ENCODE measurements at regions not wholly inside any gene's neighbourhood (a gene's known extent, or its start where the extent isn't known, plus 50 kb on each side); places are given as distances from the start of the nearest gene placed in this dataset.

- Histone ChIP-seq H3K4me1 (ENCODE audit: control insufficient read depth, insufficient read depth, low read length) (no peaks in the 10 kb centered on the region; the same call in 1 of the 2 replicates), H3K36me3 (ENCODE audit: control insufficient read depth in 2 of 2, insufficient read depth in 1 of 2, low read length in 2 of 2) (no peaks in the 10 kb centered on the region; a peak in 1 of 3 replicates), H3K4me3 (ENCODE audit: low read depth, low read length) (no peak overlapping the region), H3K27ac (ENCODE audit: extremely low read depth, low read depth, low read length) (no peak overlapping the region), H3K9me3 (ENCODE audit: control insufficient read depth, insufficient read depth, low read depth, low read length) (no peaks in the 10 kb centered on the region)
- TF ChIP-seq ZNF214 (tag by site-specific recombination; IDR thresholded peaks at IDR 0.05; ENCODE audit: borderline replicate concordance) = no peak
- TF ChIP-seq PRDM4 (tag by site-specific recombination; IDR thresholded peaks at IDR 0.05) = no peak
- no peak for TF ChIP-seq ZNF157 (tag by site-specific recombination; IDR thresholded peaks at IDR 0.05)
- TF ChIP-seq ZNF23 (tag by site-specific recombination; IDR thresholded peaks at IDR 0.05; ENCODE audit: borderline replicate concordance) = no peak
- no peak for TF ChIP-seq AEBP2 (tag by site-specific recombination; IDR thresholded peaks at IDR 0.05; ENCODE audit: borderline replicate concordance)
- TF ChIP-seq ZNF843 (tag by site-specific recombination; IDR thresholded peaks at IDR 0.05) = no peak
- TF ChIP-seq KLF16 (tag by site-specific recombination; IDR thresholded peaks at IDR 0.05) = no peak
- TF ChIP-seq ZNF830 (tag by site-specific recombination; IDR thresholded peaks at IDR 0.05; ENCODE audit: low read depth) = no peak
- TF ChIP-seq ZNF202 (tag by site-specific recombination; IDR thresholded peaks at IDR 0.05; ENCODE audit: borderline replicate concordance) = no peak
- TF ChIP-seq ZNF398 (tag by site-specific recombination; IDR thresholded peaks at IDR 0.05) = no peak
- TF ChIP-seq ZNF510 (tag by site-specific recombination; IDR thresholded peaks at IDR 0.05; ENCODE audit: insufficient replicate concordance) = no peak
- TF ChIP-seq ZNF302 (tag by site-specific recombination; IDR thresholded peaks at IDR 0.05; ENCODE audit: low read depth) = no peak
- no peak for TF ChIP-seq ZNF449 (tag by site-specific recombination; IDR thresholded peaks at IDR 0.05)
- no peak for TF ChIP-seq ZBTB49 (tag by site-specific recombination; IDR thresholded peaks at IDR 0.05; ENCODE audit: low read depth)
- no peak for TF ChIP-seq ZNF274 (IDR thresholded peaks at IDR 0.05; ENCODE audit: low read length)
- TF ChIP-seq ZNF274 (tag by site-specific recombination; IDR thresholded peaks at IDR 0.05; ENCODE audit: borderline replicate concordance) = no peak
- no peak for TF ChIP-seq ZNF623 (tag by site-specific recombination; IDR thresholded peaks at IDR 0.05)
- POLR2A ChIA-PET = no interaction called here
- CTCF ChIA-PET = interaction anchor here (0.6 to 1.1 kb wide), 4 partner anchors 13 to 350 kb away, joined by 3 read pairs; no protein-coding TSS in a partner anchor
Observed at GRCh38 chr10:94266091-94266490, 96.6 kb downstream of the NOC3L start.

All from HEK293 (cell line).